Muscle of leg (tissue), 3 donors: ENCODE measurements at regions not wholly inside any gene's neighbourhood (a gene's known extent, or its start where the extent isn't known, plus 50 kb on each side); places are given as distances from the start of the nearest gene placed in this dataset.

ENCODE experiments used
- DNase-seq: peaks from one replicate; pipeline ENCODE4 v3.0.0; 2013
- H3K27ac ChIP-seq: one replicate; pipeline ENCODE4 v1.5.1; 2013; ENCODE audit warnings: mild to moderate bottlenecking, low read length, control low read depth
- H3K27me3 ChIP-seq: one replicate; pipeline ENCODE4 v1.6.1; 2013; ENCODE audit warnings: low read length; ENCODE audit not compliant: control insufficient read depth, insufficient read depth
- H3K36me3 ChIP-seq: one replicate; pipeline ENCODE4 v1.6.1; 2013; ENCODE audit warnings: low read length; ENCODE audit not compliant: control insufficient read depth, insufficient read depth
- H3K4me1 ChIP-seq: one replicate; pipeline ENCODE4 v1.6.1; 2013; ENCODE audit warnings: low read length; ENCODE audit not compliant: control insufficient read depth, insufficient read depth
- H3K4me3 ChIP-seq: one replicate; pipeline ENCODE4 v1.5.1; 2013; ENCODE audit warnings: low read length, control low read depth
- H3K9me3 ChIP-seq: replicated peaks from 2 replicates; pipeline ENCODE4 v1.6.1; 2013; ENCODE audit warnings: low read depth, low read length; ENCODE audit not compliant: control insufficient read depth
- WGBS: methylation state at CpG from one replicate; pipeline ENCODE4 v1.1.5; 2013; ENCODE audit warnings: missing lambda C conversion rate; ENCODE audit not compliant: insufficient coverage; 5-methylcytosine and 5-hydroxymethylcytosine counted together

- H3K27ac ChIP-seq: no peak overlapping the region
- H3K4me1 ChIP-seq: no peaks in the 10 kb centered on the region
- no peak overlapping the region for H3K4me3 ChIP-seq
- no peaks in the 10 kb centered on the region for H3K9me3 ChIP-seq
- H3K27me3 ChIP-seq: no peaks in the 10 kb centered on the region
- H3K36me3 ChIP-seq: no peaks in the 10 kb centered on the region
- WGBS: no CpG with 5 or more reads among the region's 5 CpGs
- DNase-seq: no peak
Observed at GRCh38 chr6:103042336-103042735, 1648.8 kb downstream of the GRIK2 start.

GRCh38 chr6:103036846-103037245, 1643.3 kb downstream of the GRIK2 start:
- WGBS: 100% methylated on average over 1 of the region's 2 CpGs
- Histone ChIP-seq H3K36me3 (no peaks in the 10 kb centered on the region), H3K4me3 (no peak overlapping the region), H3K27ac (no peak overlapping the region), H3K27me3 (no peaks in the 10 kb centered on the region), H3K4me1 (no peaks in the 10 kb centered on the region), H3K9me3 (no peaks in the 10 kb centered on the region)
- DNase-seq: no peak

GRCh38 chr6:103027271-103027931, 1633.9 kb downstream of the GRIK2 start:
- no CpG with 5 or more reads among the region's 7 CpGs for WGBS
- Histone ChIP-seq H3K4me3 (no peak overlapping the region), H3K4me1 (no peaks in the 10 kb centered on the region), H3K36me3 (no peaks in the 10 kb centered on the region), H3K27me3 (no peaks in the 10 kb centered on the region), H3K27ac (no peak overlapping the region), H3K9me3 (no peaks in the 10 kb centered on the region)
- no peak for DNase-seq

- no peaks in the 10 kb centered on the region for H3K27me3 ChIP-seq
- H3K27ac ChIP-seq: no peak overlapping the region
- H3K4me1 ChIP-seq: no peaks in the 10 kb centered on the region
- peaks cover 2% of the 10 kb centered on the region for H3K9me3 ChIP-seq
- DNase-seq: no peak
- no peaks in the 10 kb centered on the region for H3K36me3 ChIP-seq
- H3K4me3 ChIP-seq: no peak overlapping the region
- 90% methylated on average over 7 of the region's 7 CpGs for WGBS
Observed at GRCh38 chr6:103018426-103018825, 1624.9 kb downstream of the GRIK2 start.

GRCh38 chr6:103017878-103018277, 1624.4 kb downstream of the GRIK2 start:
- no peak overlapping the region for H3K27ac ChIP-seq
- H3K4me1 ChIP-seq: no peaks in the 10 kb centered on the region
- H3K27me3 ChIP-seq: no peaks in the 10 kb centered on the region
- no peak overlapping the region for H3K4me3 ChIP-seq
- no peak for DNase-seq
- peaks cover 3% of the 10 kb centered on the region for H3K9me3 ChIP-seq
- no peaks in the 10 kb centered on the region for H3K36me3 ChIP-seq
- WGBS: 93% methylated on average over 8 of the region's 9 CpGs

- H3K9me3 ChIP-seq: peaks cover 3% of the 10 kb centered on the region
Observed at GRCh38 chr6:103011605-103012004, 1618.1 kb downstream of the GRIK2 start.

GRCh38 chr6:103002282-103002681, 1608.8 kb downstream of the GRIK2 start:
- DNase-seq: no peak
- Histone ChIP-seq H3K4me3 (no peak overlapping the region), H3K4me1 (no peaks in the 10 kb centered on the region), H3K36me3 (no peaks in the 10 kb centered on the region), H3K27ac (no peak overlapping the region), H3K9me3 (no peaks in the 10 kb centered on the region), H3K27me3 (no peaks in the 10 kb centered on the region)
- WGBS: no CpG with 5 or more reads among the region's 3 CpGs

More at GRCh38 chr6:103011605-103012004, 1618.1 kb downstream of the GRIK2 start:
- H3K4me1 ChIP-seq: no peaks in the 10 kb centered on the region
- H3K27me3 ChIP-seq: no peaks in the 10 kb centered on the region
- H3K27ac ChIP-seq: no peak overlapping the region
- H3K4me3 ChIP-seq: no peak overlapping the region
- no peak for DNase-seq
- 25% methylated on average over 1 of the region's 2 CpGs for WGBS
- no peaks in the 10 kb centered on the region for H3K36me3 ChIP-seq

- Histone ChIP-seq H3K27me3 (no peaks in the 10 kb centered on the region), H3K27ac (no peak overlapping the region), H3K36me3 (no peaks in the 10 kb centered on the region), H3K9me3 (no peaks in the 10 kb centered on the region), H3K4me1 (no peaks in the 10 kb centered on the region), H3K4me3 (no peak overlapping the region)
- DNase-seq: no peak
- WGBS: no CpG with 5 or more reads among the region's 1 CpG
Observed at GRCh38 chr6:103001724-103002123, 1608.2 kb downstream of the GRIK2 start.

- H3K9me3 ChIP-seq: no peaks in the 10 kb centered on the region
- H3K27ac ChIP-seq: no peak overlapping the region
- WGBS: 52% methylated on average over 4 of the region's 8 CpGs
- no peak overlapping the region for H3K4me3 ChIP-seq
- DNase-seq: no peak
- H3K27me3 ChIP-seq: no peaks in the 10 kb centered on the region
- H3K4me1 ChIP-seq: no peaks in the 10 kb centered on the region
- no peaks in the 10 kb centered on the region for H3K36me3 ChIP-seq
Observed at GRCh38 chr6:103000688-103001087, 1607.2 kb downstream of the GRIK2 start.

- DNase-seq: no peak
- no peak overlapping the region for H3K27ac ChIP-seq
- H3K9me3 ChIP-seq: no peaks in the 10 kb centered on the region
- no peaks in the 10 kb centered on the region for H3K4me1 ChIP-seq
- no peaks in the 10 kb centered on the region for H3K27me3 ChIP-seq
- H3K36me3 ChIP-seq: no peaks in the 10 kb centered on the region
- no peak overlapping the region for H3K4me3 ChIP-seq
Observed at GRCh38 chr6:102995491-102995890, 1602.0 kb downstream of the GRIK2 start.

GRCh38 chr6:102994866-102995265, 1601.4 kb downstream of the GRIK2 start:
- H3K27me3 ChIP-seq: no peaks in the 10 kb centered on the region
- H3K4me3 ChIP-seq: no peak overlapping the region
- no CpG with 5 or more reads among the region's 1 CpG for WGBS
- no peak overlapping the region for H3K27ac ChIP-seq
- H3K4me1 ChIP-seq: no peaks in the 10 kb centered on the region
- H3K9me3 ChIP-seq: no peaks in the 10 kb centered on the region
- no peak for DNase-seq
- H3K36me3 ChIP-seq: no peaks in the 10 kb centered on the region
